ENCODE measurements at regions not wholly inside any gene's neighbourhood (a gene's known extent, or its start where the extent isn't known, plus 50 kb on each side); places are given as distances from the start of the nearest gene placed in this dataset.

DNA sequence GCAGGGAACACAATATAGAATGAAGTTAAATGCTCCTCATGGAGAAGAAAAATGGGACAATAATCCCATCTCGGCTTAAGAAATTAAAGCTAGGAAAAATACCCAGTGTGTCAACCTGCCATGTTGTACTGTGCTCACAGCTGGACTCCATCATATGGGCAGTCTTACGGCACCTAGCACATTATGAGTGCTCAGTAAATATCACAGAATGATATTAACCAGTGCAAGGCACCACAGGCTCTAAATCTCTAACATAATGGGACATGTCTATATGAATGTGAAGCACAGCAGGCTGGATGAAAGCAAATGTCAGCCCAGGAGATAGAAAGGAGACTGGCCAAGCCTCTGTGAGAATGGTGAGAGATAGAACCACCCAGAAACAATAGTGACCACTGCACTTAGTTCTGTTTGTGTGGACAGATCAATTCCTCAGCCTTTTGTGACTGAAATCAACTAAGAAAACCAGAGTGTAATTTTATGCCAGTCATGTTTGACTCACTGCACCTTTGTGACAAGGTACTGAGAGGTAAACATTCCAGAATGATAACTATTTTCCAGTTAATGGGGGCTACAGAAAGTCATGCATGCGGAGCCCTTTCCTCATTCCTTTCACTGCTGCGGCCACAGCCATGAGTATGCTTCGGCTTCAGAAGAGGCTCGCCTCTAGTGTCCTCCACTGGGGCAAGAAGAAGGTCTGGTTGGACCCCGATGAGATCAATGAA is 140.4 kb upstream of the CDH6 start:
- H3K36me3 Mint-ChIP-seq, result peaks cover 8% of the 10 kb centered on the region
- no peak overlapping the region for H3K27ac Mint-ChIP-seq
- H3K4me3 Mint-ChIP-seq, result no peak overlapping the region
- H3K4me3 ChIP-seq, result no peak overlapping the region
- H3K79me2 ChIP-seq (ENCODE audit: low read depth), result no peaks in the 10 kb centered on the region
- TF ChIP-seq CTCF (IDR thresholded peaks at IDR 0.05) (no peak), EZH2phosphoT487 (IDR thresholded peaks at IDR 0.05) (no peak), EZH2 (IDR thresholded peaks at IDR 0.05) (no peak)
- H3K27me3 ChIP-seq, result no peaks in the 10 kb centered on the region
- H3K4me1 ChIP-seq, result peaks cover 35% of the 10 kb centered on the region
- H3K27ac ChIP-seq, result no peak overlapping the region
- H2AFZ ChIP-seq (replicated peaks), result no peak overlapping the region
- H3K36me3 ChIP-seq, result no peaks in the 10 kb centered on the region
- H3K9ac ChIP-seq, result no peak overlapping the region
- DNase-seq (ENCODE audit: low spot score), result no peak
- H3K9me3 ChIP-seq (ENCODE audit: low read depth), result no peaks in the 10 kb centered on the region
- H3K4me1 Mint-ChIP-seq, result peaks cover 51% of the 10 kb centered on the region
- peaks cover 10% of the 10 kb centered on the region for H3K27me3 Mint-ChIP-seq (ENCODE audit: insufficient read depth, low read depth)
- H4K20me1 ChIP-seq (ENCODE audit: low read depth), result no peaks in the 10 kb centered on the region
- peaks cover 26% of the 10 kb centered on the region for H3F3A ChIP-seq (ENCODE audit: low read depth)
- peaks cover 30% of the 10 kb centered on the region for H3K9me3 Mint-ChIP-seq
- no peak overlapping the region for H3K4me2 ChIP-seq

GRCh38 chr5:31051316-31051715 is 142.2 kb upstream of the CDH6 start:
- Mint-ChIP-seq H3K4me1 (peaks cover 64% of the 10 kb centered on the region), H3K27me3 (ENCODE audit: insufficient read depth, low read depth) (peaks cover 10% of the 10 kb centered on the region), H3K9me3 (peaks cover 22% of the 10 kb centered on the region), H3K36me3 (peaks cover 8% of the 10 kb centered on the region), H3K4me3 (no peak overlapping the region), H3K27ac (no peak overlapping the region)
- no peak overlapping the region for H3K27ac ChIP-seq
- no peak overlapping the region for H3K4me3 ChIP-seq
- peaks cover 43% of the 10 kb centered on the region for H3F3A ChIP-seq (ENCODE audit: low read depth)
- H3K79me2 ChIP-seq (ENCODE audit: low read depth), result no peaks in the 10 kb centered on the region
- DNase-seq (ENCODE audit: low spot score), result no peak
- TF ChIP-seq CTCF (IDR thresholded peaks at IDR 0.05), result no peak
- TF ChIP-seq EZH2 (IDR thresholded peaks at IDR 0.05), result no peak
- no peak for TF ChIP-seq EZH2phosphoT487 (IDR thresholded peaks at IDR 0.05)
- no peak overlapping the region for H3K9ac ChIP-seq
- H3K4me1 ChIP-seq, result peaks cover 52% of the 10 kb centered on the region
- no peaks in the 10 kb centered on the region for H3K36me3 ChIP-seq
- no peak overlapping the region for H3K4me2 ChIP-seq
- no peak overlapping the region for H2AFZ ChIP-seq (replicated peaks)
- H4K20me1 ChIP-seq (ENCODE audit: low read depth), result no peaks in the 10 kb centered on the region
- H3K9me3 ChIP-seq (ENCODE audit: low read depth), result no peaks in the 10 kb centered on the region
- H3K27me3 ChIP-seq, result no peaks in the 10 kb centered on the region

- H3K27ac Mint-ChIP-seq, result peak overlapping the region; percentile 69
- TF ChIP-seq CTCF (IDR thresholded peaks at IDR 0.05), result no peak
- TF ChIP-seq EZH2phosphoT487 (IDR thresholded peaks at IDR 0.05), result no peak
- no peak for TF ChIP-seq EZH2 (IDR thresholded peaks at IDR 0.05)
- no peak overlapping the region for H3K9ac ChIP-seq
- no peak overlapping the region for H2AFZ ChIP-seq (replicated peaks)
- H3K4me1 Mint-ChIP-seq, result peaks cover 73% of the 10 kb centered on the region
- peaks cover 4% of the 10 kb centered on the region for H3K36me3 Mint-ChIP-seq
- peaks cover 57% of the 10 kb centered on the region for H3K4me1 ChIP-seq
- peak overlapping the region; percentile 15 for H3K4me3 ChIP-seq
- H3K4me3 Mint-ChIP-seq, result no peak overlapping the region
- H3K4me2 ChIP-seq, result peak overlapping the region; percentile 49
- DNase-seq (ENCODE audit: low spot score), result peak; percentile 65
- H3K27me3 ChIP-seq, result no peaks in the 10 kb centered on the region
- H3F3A ChIP-seq (ENCODE audit: low read depth), result peaks cover 54% of the 10 kb centered on the region
- H3K27ac ChIP-seq, result peak overlapping the region; percentile 47
- H3K9me3 ChIP-seq (ENCODE audit: low read depth), result no peaks in the 10 kb centered on the region
- H3K36me3 ChIP-seq, result no peaks in the 10 kb centered on the region
- H4K20me1 ChIP-seq (ENCODE audit: low read depth), result no peaks in the 10 kb centered on the region
- H3K27me3 Mint-ChIP-seq (ENCODE audit: insufficient read depth, low read depth), result peaks cover 9% of the 10 kb centered on the region
- H3K79me2 ChIP-seq (ENCODE audit: low read depth), result no peaks in the 10 kb centered on the region
- H3K9me3 Mint-ChIP-seq, result peaks cover 13% of the 10 kb centered on the region
Observed at GRCh38 chr5:31049936-31050704, 143.4 kb upstream of the CDH6 start.
